GM12878 (cell line): ENCODE measurements at regions not wholly inside any gene's neighbourhood (a gene's known extent, or its start where the extent isn't known, plus 50 kb on each side); places are given as distances from the start of the nearest gene placed in this dataset.

Experiments used
- ATAC-seq: fragments of 200-7000 bp; cut with Tn5 transposase; 3 replicates; pipeline ENCODE4 v1.9.1; 2020; ENCODE audit warnings: mild to moderate bottlenecking, moderate library complexity
- BruUV-seq: library from RNA; stranded (reverse); fragments of 400-500 nt; replicated peaks from 2 replicates; lab custom pipeline; 2021; lab: Mats Ljungman, UMichigan
- CTCF ChIA-PET: fragments of 300-600 bp; sonication (Branson Sonifier 250); formaldehyde crosslinking; extraction: SDS; loops from one replicate; lab custom pipeline; 2021; ENCODE audit warnings: inconsistent platforms; lab: Yijun Ruan, JAX
- POLR2A ChIA-PET: fragments of 350-600 bp; formaldehyde crosslinking; extraction: SDS; loops from one replicate; lab custom pipeline; 2021; ENCODE audit warnings: inconsistent platforms; lab: Charles Lee
- RAD21 ChIA-PET: fragments of 300-600 bp; sonication (Branson Sonifier 250); formaldehyde crosslinking; loops from one replicate; lab custom pipeline; 2023; ENCODE audit warnings: antibody characterized with exemption; ENCODE audit not compliant: unreplicated experiment; lab: Charles Lee
- SMC1A ChIA-PET: fragments of 300-600 bp; sonication (Branson Sonifier 250); formaldehyde crosslinking; loops from one replicate; lab custom pipeline; 2023; ENCODE audit not compliant: unreplicated experiment, uncharacterized antibody; lab: Charles Lee
- DNase-seq: peaks from one replicate; pipeline ENCODE4 v3.0.0-alpha.2; 2011; ENCODE audit warnings: low read depth, low spot score
- FAIRE-seq: peaks from 3 replicates; lab custom pipeline; 2011; peaks lifted over from hg19 to GRCh38; lab: Jason Lieb, UNC
- H2AFZ ChIP-seq: 2 replicates; pipeline ENCODE4 v1.6.0; 2011; ENCODE audit warnings: low read depth, low read length, control low read depth; ENCODE audit not compliant: control insufficient read depth
- H3K27ac ChIP-seq: 2 replicates; pipeline ENCODE4 v1.5.1; 2011; ENCODE audit warnings: control low read depth; ENCODE audit not compliant: control insufficient read depth, insufficient read depth
- H3K27me3 ChIP-seq, 2 experiments: replicated peaks in 1 of 2; 2 replicates each; pipeline versions ENCODE4 v1.6.0 to v1.6.1; 2011; ENCODE audit warnings: low read length in 1 of 2; ENCODE audit not compliant: control insufficient read depth in 2 of 2, insufficient read depth in 2 of 2
- H3K36me3 ChIP-seq, 2 experiments: 2 replicates each; pipeline ENCODE4 v1.5.1; 2011; ENCODE audit warnings: low read length in 1 of 2; ENCODE audit not compliant: control insufficient read depth in 2 of 2, insufficient read depth in 2 of 2
- H3K4me1 ChIP-seq: 2 replicates; pipeline ENCODE4 v1.6.1; 2011; ENCODE audit warnings: mild to moderate bottlenecking, low read length, moderate library complexity, mixed read lengths; ENCODE audit not compliant: control insufficient read depth, insufficient read depth
- H3K4me2 ChIP-seq: 2 replicates; pipeline ENCODE4 v1.6.0; 2011; ENCODE audit warnings: control low read depth; ENCODE audit not compliant: control insufficient read depth, insufficient read depth
- H3K4me3 ChIP-seq: fragments of 200-600 bp; sonication (generic); 2 replicates; pipeline ENCODE4 v1.5.1; 2016
- H3K79me2 ChIP-seq: 2 replicates; pipeline ENCODE4 v1.6.0; 2011; ENCODE audit warnings: low read length; ENCODE audit not compliant: control insufficient read depth, insufficient read depth
- H3K9ac ChIP-seq: 2 replicates; pipeline ENCODE4 v1.8.0; 2011; ENCODE audit warnings: low read length, control low read depth, mixed read lengths; ENCODE audit not compliant: control insufficient read depth, insufficient read depth
- H3K9me3 ChIP-seq: replicated peaks from 3 replicates; pipeline ENCODE4 v1.5.1; 2011; ENCODE audit warnings: mild to moderate bottlenecking, low read length; ENCODE audit not compliant: control insufficient read depth, insufficient read depth
- H4K20me1 ChIP-seq: 2 replicates; pipeline ENCODE4 v1.6.0; 2011; ENCODE audit not compliant: control insufficient read depth, insufficient read depth
- ATF2 ChIP-seq: IDR thresholded peaks from 2 replicates; pipeline ENCODE4 v1.6.1; 2012; ENCODE audit warnings: low read length, inconsistent platforms
- CEBPZ ChIP-seq: fragments of 150-350 bp; IDR thresholded peaks from 2 replicates; pipeline ENCODE4 v1.6.1; 2016; ENCODE audit warnings: low read depth, low read length
- MYB ChIP-seq: fragments of 150-350 bp; IDR thresholded peaks from 2 replicates; pipeline ENCODE4 v1.6.1; 2014; ENCODE audit warnings: mild to moderate bottlenecking, low read depth, low read length, borderline replicate concordance
- NR2C1 ChIP-seq: fragments of 450-650 bp; IDR thresholded peaks from 2 replicates; pipeline ENCODE4 v1.6.1; 2017; ENCODE audit warnings: antibody characterized with exemption, mild to moderate bottlenecking, moderate library complexity
- NR2C2 ChIP-seq: IDR thresholded peaks from 2 replicates; pipeline ENCODE4 v1.6.1; 2011; ENCODE audit warnings: borderline replicate concordance, low read depth; ENCODE audit not compliant: control insufficient read depth, insufficient read length
- PBX3 ChIP-seq: IDR thresholded peaks from 2 replicates; pipeline ENCODE4 v1.6.1; 2011; ENCODE audit warnings: mild to moderate bottlenecking, low read depth, low read length, moderate library complexity; ENCODE audit not compliant: insufficient replicate concordance
- SMAD5 ChIP-seq: IDR thresholded peaks from 2 replicates; pipeline ENCODE4 v1.6.1; 2016; ENCODE audit warnings: antibody characterized with exemption, low read depth
- SP1 ChIP-seq: IDR thresholded peaks from one replicate; pipeline ENCODE4 v1.6.1; 2011; ENCODE audit warnings: low read depth, low read length
- ZSCAN29 ChIP-seq: fragments of 450-650 bp; IDR thresholded peaks from 2 replicates; pipeline ENCODE4 v1.6.1; 2017; ENCODE audit warnings: mild to moderate bottlenecking, moderate library complexity
- WGBS: methylation state at CpG from one replicate; pipeline ENCODE4 v1.1.6; 2016; ENCODE audit warnings: low lambda C conversion rate; ENCODE audit not compliant: insufficient replicate concordance, insufficient coverage; ENCODE audit errors: missing lambda C conversion rate; 5-methylcytosine and 5-hydroxymethylcytosine counted together
- in situ Hi-C: fragments of 300-500 bp; cut with MboI; formaldehyde crosslinking; loops from 9 replicates; pipeline ENCODE4 v1.14.3; 2018; ENCODE audit warnings: mixed read lengths
- intact Hi-C: fragments of 100-400 bp; cut with micrococcal nuclease; formaldehyde crosslinking; loops from one replicate; pipeline ENCODE4 v1.14.2; 2022; ENCODE audit not compliant: unreplicated experiment

- CTCF ChIA-PET, result no interaction called here
- Histone ChIP-seq H4K20me1 (no peaks in the 10 kb centered on the region), H3K4me3 (no peak overlapping the region), H3K4me2 (no peak overlapping the region), H3K9me3 (no peaks in the 10 kb centered on the region), H3K27ac (no peak overlapping the region), H3K9ac (no peak overlapping the region), H3K27me3 (no peaks in the 10 kb centered on the region; a peak in 2 of 4 replicates), H3K36me3 (no peaks in the 10 kb centered on the region), H3K79me2 (no peaks in the 10 kb centered on the region), H3K4me1 (no peaks in the 10 kb centered on the region), H2AFZ (no peak overlapping the region)
- in situ Hi-C loops (no loop called here), intact Hi-C loops (no loop called here)
- DNase-seq (no peak), ATAC-seq (no peak), FAIRE-seq (no peak)
- BruUV-seq, result no TSS peak
- WGBS, result 0% methylated on average over 2 of the region's 2 CpGs
- SMC1A ChIA-PET, result no interaction called here
- RAD21 ChIA-PET, result no interaction called here
- POLR2A ChIA-PET, result no interaction called here
- no peak for TF ChIP-seq NR2C1
- no peak for TF ChIP-seq SMAD5
- TF ChIP-seq ATF2, result no peak
- no peak for TF ChIP-seq ZSCAN29
- TF ChIP-seq SP1, result no peak
- no peak for TF ChIP-seq NR2C2
- no peak for TF ChIP-seq CEBPZ
- no peak for TF ChIP-seq PBX3
- no peak for TF ChIP-seq MYB
Measured at GRCh38 chr10:71031603-71032002, 143.2 kb upstream of the PCBD1 start.
